ENCODE measurements at regions not wholly inside any gene's neighbourhood (a gene's known extent, or its start where the extent isn't known, plus 50 kb on each side); places are given as distances from the start of the nearest gene placed in this dataset.

DNA sequence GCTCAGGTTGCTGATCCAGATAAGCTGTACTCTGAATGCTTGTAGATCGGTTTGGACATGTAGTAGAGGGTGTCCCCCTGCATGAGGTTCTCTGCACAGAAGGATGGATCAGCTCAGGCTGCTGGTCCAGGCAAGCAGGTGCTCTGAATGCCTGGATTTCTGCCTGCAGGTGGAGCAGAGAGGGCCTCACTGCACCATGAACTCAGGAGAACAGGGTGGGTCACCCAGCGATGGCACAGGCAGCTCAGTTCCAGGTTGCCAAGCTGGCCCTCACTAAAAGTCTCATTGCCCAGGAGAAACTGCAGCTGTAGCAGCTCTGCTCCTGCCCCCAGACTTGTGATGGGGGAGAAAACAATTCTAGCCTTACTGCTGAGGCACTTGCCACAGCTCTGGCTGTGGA, 491.8 kb downstream of the XIRP2 start:
- H3K27ac ChIP-seq: no peak overlapping the region
- H3K9me3 ChIP-seq: no peaks in the 10 kb centered on the region
- no peaks in the 10 kb centered on the region for H3K4me1 ChIP-seq (ENCODE audit: insufficient read depth)
- no peak overlapping the region for H3K4me3 ChIP-seq
- H3K27me3 ChIP-seq: no peaks in the 10 kb centered on the region
- H3K36me3 ChIP-seq: no peaks in the 10 kb centered on the region
- DNase-seq: no peak
- intact Hi-C loops (cut with DNase I): no loop called here
- WGBS, 3 donors: 78 to 94% (median 88%) methylated on average over 2 of the region's 2 CpGs
- TF ChIP-seq, protein P1, sequence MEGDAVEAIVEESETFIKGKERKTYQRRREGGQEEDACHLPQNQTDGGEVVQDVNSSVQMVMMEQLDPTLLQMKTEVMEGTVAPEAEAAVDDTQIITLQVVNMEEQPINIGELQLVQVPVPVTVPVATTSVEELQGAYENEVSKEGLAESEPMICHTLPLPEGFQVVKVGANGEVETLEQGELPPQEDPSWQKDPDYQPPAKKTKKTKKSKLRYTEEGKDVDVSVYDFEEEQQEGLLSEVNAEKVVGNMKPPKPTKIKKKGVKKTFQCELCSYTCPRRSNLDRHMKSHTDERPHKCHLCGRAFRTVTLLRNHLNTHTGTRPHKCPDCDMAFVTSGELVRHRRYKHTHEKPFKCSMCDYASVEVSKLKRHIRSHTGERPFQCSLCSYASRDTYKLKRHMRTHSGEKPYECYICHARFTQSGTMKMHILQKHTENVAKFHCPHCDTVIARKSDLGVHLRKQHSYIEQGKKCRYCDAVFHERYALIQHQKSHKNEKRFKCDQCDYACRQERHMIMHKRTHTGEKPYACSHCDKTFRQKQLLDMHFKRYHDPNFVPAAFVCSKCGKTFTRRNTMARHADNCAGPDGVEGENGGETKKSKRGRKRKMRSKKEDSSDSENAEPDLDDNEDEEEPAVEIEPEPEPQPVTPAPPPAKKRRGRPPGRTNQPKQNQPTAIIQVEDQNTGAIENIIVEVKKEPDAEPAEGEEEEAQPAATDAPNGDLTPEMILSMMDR (IDR thresholded peaks at IDR 0.05): no peak
- TF ChIP-seq EP300 (IDR thresholded peaks at IDR 0.05) (no peak), POLR2A (IDR thresholded peaks at IDR 0.05) (no peak)

DNA sequence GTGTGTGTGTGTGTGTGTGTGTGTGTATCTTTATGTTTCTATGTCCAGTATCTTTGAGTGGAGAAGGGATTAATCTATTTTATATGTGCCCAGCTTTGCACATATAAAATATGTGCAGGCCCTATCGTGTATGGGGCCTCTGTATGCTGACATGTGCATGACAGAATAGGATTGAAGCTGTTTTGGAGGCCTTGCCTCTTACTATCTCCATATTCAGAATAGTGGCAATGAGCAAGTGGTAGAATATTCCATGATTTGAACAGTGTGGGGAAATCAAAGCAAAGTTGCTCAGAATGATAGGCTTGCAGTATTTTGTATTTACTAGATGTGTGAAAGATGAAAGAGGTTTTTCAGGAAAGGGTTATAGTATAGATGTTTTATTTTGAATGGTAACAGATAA, 480.8 kb downstream of the XIRP2 start:
- no peak overlapping the region for H3K27ac ChIP-seq
- no peak for DNase-seq
- H3K27me3 ChIP-seq: no peaks in the 10 kb centered on the region
- no peaks in the 10 kb centered on the region for H3K4me1 ChIP-seq (ENCODE audit: insufficient read depth)
- H3K36me3 ChIP-seq: no peaks in the 10 kb centered on the region
- no peak for TF ChIP-seq EP300 (IDR thresholded peaks at IDR 0.05)
- TF ChIP-seq, protein P1 (IDR thresholded peaks at IDR 0.05): no peak
- TF ChIP-seq POLR2A (IDR thresholded peaks at IDR 0.05): no peak
- intact Hi-C loops (cut with DNase I): no loop called here
- H3K9me3 ChIP-seq: no peaks in the 10 kb centered on the region
- 61 to 68% (median 65%) methylated on average over 1 of the region's 1 CpG for WGBS, 3 donors
- H3K4me3 ChIP-seq: no peak overlapping the region

DNA sequence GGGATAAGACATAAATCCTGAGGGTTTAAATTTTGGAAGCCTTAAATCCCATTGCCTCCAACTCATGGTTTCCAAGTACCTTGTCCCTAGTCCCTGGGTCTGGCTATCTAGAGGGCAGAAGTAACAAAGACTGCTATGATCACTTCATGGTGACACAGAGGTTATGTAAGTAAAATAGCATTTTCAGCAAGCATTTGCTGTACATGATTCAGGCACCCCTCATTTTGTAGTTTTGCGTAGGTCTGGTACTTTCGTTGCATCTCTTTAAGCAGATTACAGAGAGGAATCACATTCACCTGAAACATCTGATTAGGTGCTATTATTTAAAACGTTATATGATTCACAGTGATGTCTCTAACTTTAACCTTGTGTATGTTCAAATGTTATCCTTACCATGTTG, 480.1 kb downstream of the XIRP2 start:
- no peaks in the 10 kb centered on the region for H3K4me1 ChIP-seq (ENCODE audit: insufficient read depth)
- no peaks in the 10 kb centered on the region for H3K27me3 ChIP-seq
- 82 to 93% (median 88%) methylated on average over 3 of the region's 3 CpGs for WGBS, 3 donors
- H3K9me3 ChIP-seq: no peaks in the 10 kb centered on the region
- H3K27ac ChIP-seq: no peak overlapping the region
- TF ChIP-seq EP300 (IDR thresholded peaks at IDR 0.05) (no peak), POLR2A (IDR thresholded peaks at IDR 0.05) (no peak)
- TF ChIP-seq, protein P1 (IDR thresholded peaks at IDR 0.05): no peak
- intact Hi-C loops (cut with DNase I): no loop called here
- DNase-seq: no peak
- no peaks in the 10 kb centered on the region for H3K36me3 ChIP-seq
- no peak overlapping the region for H3K4me3 ChIP-seq

DNA sequence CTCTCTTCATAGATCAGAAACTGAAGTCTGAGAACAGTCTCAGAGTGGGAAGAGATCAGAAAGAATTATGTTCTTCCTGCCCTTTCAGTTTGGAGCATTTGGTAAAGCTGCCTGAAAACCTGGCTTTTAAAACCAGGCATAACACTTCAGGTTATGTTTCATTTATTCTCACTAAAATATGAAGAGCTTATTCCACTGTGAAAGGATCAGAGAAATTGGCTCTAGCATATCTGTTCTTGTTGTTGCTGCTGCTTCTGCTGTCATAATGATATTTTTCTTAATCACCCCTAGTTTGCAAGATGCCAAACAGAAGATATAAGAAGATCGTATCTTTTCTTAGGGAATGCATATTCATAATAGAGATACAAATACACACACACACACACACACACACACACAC, 476.9 kb downstream of the XIRP2 start:
- no peak for TF ChIP-seq EP300 (IDR thresholded peaks at IDR 0.05)
- no peak for TF ChIP-seq POLR2A (IDR thresholded peaks at IDR 0.05)
- TF ChIP-seq, protein P1 (IDR thresholded peaks at IDR 0.05): no peak
- no peak overlapping the region for H3K4me3 ChIP-seq
- H3K27me3 ChIP-seq: no peaks in the 10 kb centered on the region
- no peaks in the 10 kb centered on the region for H3K36me3 ChIP-seq
- intact Hi-C loops (cut with DNase I): no loop called here
- WGBS, 3 donors: 43 to 71% (median 43%) methylated on average over 1 of the region's 1 CpG
- H3K27ac ChIP-seq: no peak overlapping the region
- H3K9me3 ChIP-seq: no peaks in the 10 kb centered on the region
- no peaks in the 10 kb centered on the region for H3K4me1 ChIP-seq (ENCODE audit: insufficient read depth)
- no peak for DNase-seq

DNA sequence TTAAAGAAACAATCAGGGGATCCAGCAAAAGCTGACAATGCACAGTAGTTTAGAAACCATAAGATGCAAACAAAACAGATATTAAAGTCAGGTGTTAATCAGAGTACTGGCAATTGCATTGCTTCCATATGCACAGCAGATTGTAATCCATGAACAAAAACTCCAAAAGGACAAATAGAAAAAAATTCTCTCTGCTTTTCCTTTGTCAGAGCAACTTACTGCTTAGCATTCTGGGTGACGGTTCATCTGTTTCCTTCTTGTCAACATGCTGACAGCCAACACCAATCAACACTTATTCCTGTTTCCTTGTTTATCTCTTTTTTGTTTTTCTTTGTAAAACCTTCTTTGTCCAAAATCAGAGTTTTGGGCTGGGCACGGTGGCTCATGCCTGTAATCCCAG, 473.1 kb downstream of the XIRP2 start:
- intact Hi-C loops (cut with DNase I): no loop called here
- H3K27me3 ChIP-seq: no peaks in the 10 kb centered on the region
- TF ChIP-seq, protein P1 (IDR thresholded peaks at IDR 0.05): no peak
- TF ChIP-seq POLR2A (IDR thresholded peaks at IDR 0.05) (no peak), EP300 (IDR thresholded peaks at IDR 0.05) (no peak)
- H3K4me1 ChIP-seq (ENCODE audit: insufficient read depth): no peaks in the 10 kb centered on the region
- no peaks in the 10 kb centered on the region for H3K9me3 ChIP-seq
- H3K4me3 ChIP-seq: no peak overlapping the region
- 43 to 63% (median 46%) methylated on average over 2 of the region's 2 CpGs for WGBS, 3 donors
- H3K36me3 ChIP-seq: no peaks in the 10 kb centered on the region
- no peak overlapping the region for H3K27ac ChIP-seq
- DNase-seq: no peak
